Stimulated activated naive B cell treated with anti-CD40 and anti-IgM and Interleukin-4, amounts not matched to agents 10 μg/mL and 1 μg/mL and 100 μg/mL, for 72 hours (primary cell): ENCODE measurements at regions not wholly inside any gene's neighbourhood (a gene's known extent, or its start where the extent isn't known, plus 50 kb on each side); places are given as distances from the start of the nearest gene placed in this dataset.

Experiments used
- ATAC-seq, 2 donors: fragments of 150-1000 bp; cut with Tn5 transposase; replicated peaks; 2 replicates each; pipeline ENCODE4 v1.10.0; 2021; ENCODE audit warnings: moderate library complexity in 1 of 2
- DNase-seq: peaks from one replicate; pipeline ENCODE4 v3.0.0; 2021
- H3K27ac Mint-ChIP-seq: one replicate; pipeline ENCODE4 v1.8.0; 2022; ENCODE audit warnings: mild to moderate bottlenecking, mixed read lengths
- H3K27me3 Mint-ChIP-seq, 2 donors: one replicate each; pipeline ENCODE4 v1.8.0; 2022; ENCODE audit warnings: mixed read lengths in 2 of 2
- H3K36me3 Mint-ChIP-seq, 2 donors: one replicate each; pipeline ENCODE4 v1.8.0; 2022; ENCODE audit warnings: mixed read lengths in 2 of 2, mild to moderate bottlenecking in 1 of 2
- H3K4me1 Mint-ChIP-seq, 2 donors: one replicate each; pipeline ENCODE4 v1.8.0; 2022; ENCODE audit warnings: mixed read lengths in 2 of 2, mild to moderate bottlenecking in 1 of 2
- H3K4me3 Mint-ChIP-seq, 2 donors: one replicate each; pipeline ENCODE4 v1.8.0; 2022; ENCODE audit warnings: mild to moderate bottlenecking in 2 of 2, mixed read lengths in 2 of 2, moderate library complexity in 1 of 2
- H3K9me3 Mint-ChIP-seq, 2 donors: one replicate each; pipeline ENCODE4 v1.8.0; 2022; ENCODE audit warnings: mixed read lengths in 2 of 2, mild to moderate bottlenecking in 1 of 2

DNA sequence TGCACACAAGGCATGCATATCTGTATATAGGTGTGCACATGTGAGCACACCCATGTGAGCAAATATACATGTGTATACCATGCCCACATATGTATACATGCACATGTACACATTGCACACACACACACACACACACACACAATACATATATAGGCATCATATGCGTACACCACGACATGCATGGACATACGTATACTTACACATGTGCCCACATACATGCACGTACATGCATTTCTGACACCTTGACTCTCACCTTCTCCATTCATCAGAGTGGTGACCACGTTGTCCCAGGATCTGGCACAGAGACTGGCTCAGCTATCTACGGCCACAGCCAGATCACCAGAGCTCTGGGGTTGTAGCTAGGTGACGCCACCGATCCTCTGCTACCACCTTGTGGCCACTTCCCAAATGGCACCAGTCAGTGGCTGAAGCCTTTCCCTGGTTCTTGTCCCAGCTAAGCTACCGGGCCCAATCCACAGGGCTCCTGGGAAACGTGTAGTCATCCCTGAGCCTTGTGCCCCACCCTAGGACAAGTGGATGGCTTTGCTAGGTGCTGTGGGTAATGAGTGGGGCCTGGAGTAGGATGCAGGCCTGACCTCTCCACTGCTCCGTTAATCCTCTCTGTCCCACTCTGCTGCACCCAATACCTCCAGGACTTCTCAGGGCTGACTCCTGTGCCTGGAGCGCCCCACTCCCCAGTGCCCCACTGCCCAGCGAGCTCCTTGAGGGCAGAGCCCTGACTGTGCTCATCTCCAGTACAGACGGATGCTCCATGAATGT lies 194.4 kb downstream of the RGS3 start:
- H3K9me3 Mint-ChIP-seq = no peaks in the 10 kb centered on the region
- peaks cover 11 to 18% of the 10 kb centered on the region in 2 donors for H3K4me1 Mint-ChIP-seq
- H3K27ac Mint-ChIP-seq = no peak overlapping the region
- H3K36me3 Mint-ChIP-seq = no peaks in the 10 kb centered on the region
- peak; percentile 91 for ATAC-seq
- peaks cover 15 to 26% of the 10 kb centered on the region in 2 donors for H3K27me3 Mint-ChIP-seq
- DNase-seq = peak; percentile 66
- no peak overlapping the region for H3K4me3 Mint-ChIP-seq

DNA sequence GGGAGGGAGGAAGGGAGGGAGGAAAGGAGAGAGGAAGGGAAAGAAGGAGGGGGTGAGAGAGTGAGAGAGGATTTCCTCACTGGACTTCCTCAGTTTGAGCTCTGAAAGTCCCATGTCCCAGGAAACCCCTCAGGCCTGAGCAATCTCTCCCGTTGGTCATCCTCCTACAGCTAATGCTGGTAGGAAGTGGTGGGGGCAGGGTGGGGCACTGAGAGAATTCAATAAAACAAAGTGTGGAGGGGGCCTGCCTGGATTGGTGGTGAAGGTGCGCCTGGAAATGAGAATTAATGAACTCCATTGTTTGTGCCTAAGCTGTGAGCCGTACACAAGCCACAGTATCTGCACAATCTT lies 195.0 kb downstream of the RGS3 start:
- no peak overlapping the region for H3K27ac Mint-ChIP-seq
- peaks cover 20 to 31% of the 10 kb centered on the region in 2 donors for H3K27me3 Mint-ChIP-seq
- no peaks in the 10 kb centered on the region for H3K9me3 Mint-ChIP-seq
- ATAC-seq (no peak), DNase-seq (no peak)
- H3K4me3 Mint-ChIP-seq = no peak overlapping the region
- H3K36me3 Mint-ChIP-seq = no peaks in the 10 kb centered on the region
- peaks cover 11 to 15% of the 10 kb centered on the region in 2 donors for H3K4me1 Mint-ChIP-seq

DNA sequence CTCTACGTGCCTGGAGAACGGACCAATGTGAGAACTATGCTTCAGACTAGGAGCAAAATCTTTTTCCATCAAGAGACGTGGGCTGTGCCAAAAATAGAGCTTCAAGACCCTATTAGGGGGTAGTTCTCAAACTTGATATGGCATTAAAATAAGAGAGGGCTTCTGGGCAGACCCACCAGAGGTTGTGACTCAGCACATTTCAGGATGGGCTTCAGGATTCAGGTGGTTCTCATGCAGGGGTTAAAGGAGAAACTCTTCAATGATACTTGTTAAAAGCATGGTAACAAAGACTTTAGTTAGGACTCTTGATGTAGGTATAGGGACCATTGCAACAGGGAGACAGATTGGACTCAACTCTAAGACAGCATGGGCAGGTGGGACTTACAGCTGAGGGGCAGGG lies 195.5 kb downstream of the RGS3 start:
- Mint-ChIP-seq H3K4me1 (peaks cover 11 to 15% of the 10 kb centered on the region in 2 donors), H3K27me3 (peaks cover 21 to 31% of the 10 kb centered on the region in 2 donors), H3K27ac (peak overlapping the region; percentile 3), H3K9me3 (no peaks in the 10 kb centered on the region), H3K36me3 (no peaks in the 10 kb centered on the region), H3K4me3 (no peak overlapping the region)
- no peak for ATAC-seq
- DNase-seq = no peak

DNA sequence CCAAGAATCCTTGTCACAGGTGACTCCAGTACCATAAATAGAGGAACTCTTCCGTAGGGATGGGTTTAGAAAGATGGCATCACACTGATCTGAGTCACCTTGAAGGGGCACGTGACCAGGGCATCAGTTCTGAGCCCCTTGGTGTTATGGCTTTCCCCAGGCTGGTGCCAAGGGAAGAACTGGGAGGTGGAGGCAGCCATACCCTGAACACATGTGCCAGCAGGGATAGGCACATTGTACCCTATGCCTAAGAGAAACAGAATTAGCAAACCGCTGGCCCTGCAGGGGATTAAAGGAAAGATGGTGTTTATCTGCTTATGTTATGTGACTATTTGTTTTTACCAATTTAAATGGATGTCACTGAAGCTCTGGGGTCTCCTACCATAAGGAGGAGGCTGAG lies 196.2 kb downstream of the RGS3 start:
- Mint-ChIP-seq H3K4me3 (no peak overlapping the region), H3K9me3 (no peaks in the 10 kb centered on the region)
- ATAC-seq = no peak

DNA sequence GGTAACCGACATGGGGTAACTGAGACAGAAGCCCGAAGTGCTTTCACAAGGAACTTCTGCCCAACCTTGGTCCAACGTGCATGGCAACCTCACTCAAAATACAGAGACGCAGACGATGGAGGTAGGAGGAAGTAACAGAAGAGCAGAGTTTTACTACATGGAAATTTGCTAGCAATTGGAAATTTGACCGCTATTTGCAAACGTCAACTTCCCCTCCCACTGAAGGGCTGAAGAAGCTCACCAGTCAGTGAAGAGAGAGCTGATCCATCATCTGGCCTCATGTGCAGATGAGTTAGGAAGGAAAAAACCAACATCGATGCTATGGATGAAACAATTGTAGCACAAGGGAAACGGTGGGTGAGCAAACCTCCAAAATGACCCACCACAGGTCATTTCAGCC lies 196.7 kb downstream of the RGS3 start:
- Mint-ChIP-seq H3K4me1 (peaks cover 5% of the 10 kb centered on the region in 2 donors), H3K36me3 (no peaks in the 10 kb centered on the region), H3K27me3 (peaks cover 21 to 31% of the 10 kb centered on the region in 2 donors), H3K27ac (no peak overlapping the region), H3K4me3 (no peak overlapping the region), H3K9me3 (no peaks in the 10 kb centered on the region)
- no peak for DNase-seq
- ATAC-seq = no peak

More for the DNA sequence above, 196.2 kb downstream of the RGS3 start:
- H3K27me3 Mint-ChIP-seq = peaks cover 21 to 31% of the 10 kb centered on the region in 2 donors
- H3K4me1 Mint-ChIP-seq = peaks cover 7 to 10% of the 10 kb centered on the region in 2 donors
- DNase-seq = no peak
- H3K36me3 Mint-ChIP-seq = no peaks in the 10 kb centered on the region
- H3K27ac Mint-ChIP-seq = no peak overlapping the region

DNA sequence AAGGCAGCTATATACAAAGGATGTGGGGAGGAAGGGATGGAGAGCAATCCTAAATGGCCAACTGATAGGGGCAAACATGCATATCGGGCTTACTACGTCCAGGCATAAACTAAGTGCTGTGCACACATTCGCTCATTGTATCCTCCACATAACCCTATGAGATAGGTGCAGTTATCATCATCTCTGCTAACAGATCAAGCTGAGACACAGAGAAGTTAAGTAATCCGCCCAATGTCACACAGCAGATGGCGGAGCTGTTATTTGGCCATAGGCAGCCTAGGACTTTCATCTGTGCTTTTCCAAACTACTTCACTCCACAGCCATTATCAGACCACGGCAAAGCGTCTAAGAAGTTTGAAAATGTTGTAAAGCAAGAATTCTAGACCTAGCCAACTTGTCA lies 197.5 kb downstream of the RGS3 start:
- DNase-seq (no peak), ATAC-seq (no peak)
- Mint-ChIP-seq H3K4me3 (no peak overlapping the region), H3K36me3 (no peaks in the 10 kb centered on the region), H3K4me1 (peaks cover 0 to 2% of the 10 kb centered on the region in 2 donors), H3K27ac (no peak overlapping the region), H3K27me3 (peaks cover 26 to 36% of the 10 kb centered on the region in 2 donors), H3K9me3 (no peaks in the 10 kb centered on the region)

DNA sequence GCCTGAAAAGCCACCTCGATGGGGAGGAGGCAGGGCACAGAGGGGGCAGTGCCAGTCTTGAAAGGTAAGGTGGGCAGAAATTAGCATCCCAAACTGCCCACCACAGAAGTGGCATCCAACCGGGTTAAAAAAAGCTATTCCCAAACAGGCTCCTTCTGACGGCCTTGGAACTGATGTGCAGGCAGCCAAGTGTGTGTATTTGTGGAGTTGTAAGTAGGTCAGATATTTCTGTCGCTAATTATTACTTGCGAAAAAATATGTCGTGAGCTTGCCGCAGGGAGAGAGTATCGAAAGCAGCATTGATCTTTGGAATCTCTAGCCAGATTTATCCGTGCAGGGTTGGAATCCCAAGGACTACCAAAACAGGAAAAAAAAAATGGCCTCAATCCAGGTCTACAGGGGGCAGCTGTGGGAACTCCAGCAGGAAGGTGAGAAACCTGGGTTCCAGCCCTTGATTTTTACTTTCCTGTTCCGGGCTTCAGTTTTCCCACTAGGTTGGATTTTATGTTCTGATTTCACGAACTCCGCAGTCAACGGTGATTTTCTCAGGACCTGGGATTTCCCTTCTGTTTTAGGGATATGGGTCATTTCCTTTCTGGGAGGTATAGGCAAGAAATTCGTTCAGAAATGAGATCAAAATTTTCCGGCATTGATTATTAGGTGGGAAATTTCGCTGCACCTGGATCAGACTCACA lies 200.8 kb downstream of the RGS3 start:
- Mint-ChIP-seq H3K27me3 (peaks cover 32 to 33% of the 10 kb centered on the region in 2 donors), H3K36me3 (no peaks in the 10 kb centered on the region), H3K4me1 (peaks cover 0 to 2% of the 10 kb centered on the region in 2 donors), H3K4me3 (no peak overlapping the region), H3K27ac (no peak overlapping the region), H3K9me3 (no peaks in the 10 kb centered on the region)
- ATAC-seq (no peak), DNase-seq (no peak)

DNA sequence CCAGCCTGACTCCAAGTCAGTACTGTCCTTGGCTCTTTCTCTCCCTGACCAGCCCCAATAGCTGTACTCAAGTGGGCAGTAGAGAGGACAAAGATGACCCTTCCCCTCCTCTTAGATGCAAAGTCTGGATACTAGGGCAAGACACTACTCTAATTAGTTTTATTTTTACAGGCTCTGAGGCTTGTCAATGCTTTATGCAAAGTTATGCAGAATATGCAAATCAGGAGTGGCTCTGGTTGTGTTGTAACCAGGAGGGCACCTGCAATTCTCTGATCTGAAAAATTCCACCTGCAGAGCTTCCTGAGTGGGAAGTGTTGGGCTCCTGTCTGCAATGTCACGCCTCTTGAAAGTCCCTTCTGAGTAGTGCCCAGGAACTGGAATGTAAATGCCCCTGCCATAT lies 201.5 kb downstream of the RGS3 start:
- Mint-ChIP-seq H3K27me3 (peaks cover 25 to 26% of the 10 kb centered on the region in 2 donors), H3K36me3 (no peaks in the 10 kb centered on the region), H3K9me3 (no peaks in the 10 kb centered on the region), H3K4me1 (peaks cover 1 to 3% of the 10 kb centered on the region in 2 donors), H3K27ac (no peak overlapping the region), H3K4me3 (no peak overlapping the region)
- ATAC-seq = no peak
- no peak for DNase-seq

DNA sequence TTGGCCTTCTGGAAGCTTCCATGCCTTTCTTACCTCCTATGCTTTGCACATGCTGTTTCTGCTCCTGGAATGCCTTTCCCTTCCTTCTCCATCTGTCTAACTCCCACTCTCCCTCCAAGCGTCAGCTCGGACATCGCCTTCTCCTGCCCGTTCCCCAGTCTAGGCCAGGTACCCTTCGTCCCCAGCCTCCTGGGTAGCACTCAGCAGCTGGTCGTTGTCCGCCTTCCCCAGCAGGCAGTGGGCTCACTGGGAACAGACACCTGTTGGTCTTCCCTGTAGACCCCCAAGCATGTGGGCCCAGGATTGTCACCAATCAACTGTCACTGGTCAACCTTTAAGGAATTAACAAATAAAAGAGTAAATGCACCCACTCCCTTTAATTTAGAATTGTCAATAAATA lies 202.2 kb downstream of the RGS3 start:
- Mint-ChIP-seq H3K4me1 (peaks cover 8 to 9% of the 10 kb centered on the region in 2 donors), H3K9me3 (no peaks in the 10 kb centered on the region), H3K27ac (no peak overlapping the region), H3K27me3 (peaks cover 19 to 25% of the 10 kb centered on the region in 2 donors), H3K36me3 (no peaks in the 10 kb centered on the region), H3K4me3 (no peak overlapping the region)
- no peak for ATAC-seq
- no peak for DNase-seq

DNA sequence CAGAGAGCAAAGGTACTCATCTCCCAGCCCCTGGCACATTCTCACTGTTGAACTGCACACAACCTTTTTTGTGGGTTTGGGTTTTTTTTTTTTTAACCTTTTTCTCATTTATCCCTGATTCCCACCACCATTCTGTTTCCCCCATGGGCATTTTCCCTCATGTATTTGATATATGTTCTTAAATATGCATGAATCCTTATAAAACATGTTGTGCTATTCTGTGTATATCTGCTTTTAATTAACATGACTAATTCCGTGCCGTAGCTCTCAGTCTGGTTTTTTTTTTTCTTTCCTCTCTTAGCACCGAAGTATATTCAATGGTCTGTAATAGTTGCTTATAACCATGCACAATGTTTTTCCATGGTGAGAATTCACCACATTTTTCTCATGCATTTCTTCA lies 204.5 kb downstream of the RGS3 start:
- Mint-ChIP-seq H3K36me3 (no peaks in the 10 kb centered on the region), H3K27ac (no peak overlapping the region), H3K27me3 (peaks cover 13 to 22% of the 10 kb centered on the region in 2 donors), H3K4me3 (no peak overlapping the region), H3K9me3 (no peaks in the 10 kb centered on the region), H3K4me1 (peaks cover 8 to 9% of the 10 kb centered on the region in 2 donors)
- DNase-seq (no peak), ATAC-seq (no peak)

DNA sequence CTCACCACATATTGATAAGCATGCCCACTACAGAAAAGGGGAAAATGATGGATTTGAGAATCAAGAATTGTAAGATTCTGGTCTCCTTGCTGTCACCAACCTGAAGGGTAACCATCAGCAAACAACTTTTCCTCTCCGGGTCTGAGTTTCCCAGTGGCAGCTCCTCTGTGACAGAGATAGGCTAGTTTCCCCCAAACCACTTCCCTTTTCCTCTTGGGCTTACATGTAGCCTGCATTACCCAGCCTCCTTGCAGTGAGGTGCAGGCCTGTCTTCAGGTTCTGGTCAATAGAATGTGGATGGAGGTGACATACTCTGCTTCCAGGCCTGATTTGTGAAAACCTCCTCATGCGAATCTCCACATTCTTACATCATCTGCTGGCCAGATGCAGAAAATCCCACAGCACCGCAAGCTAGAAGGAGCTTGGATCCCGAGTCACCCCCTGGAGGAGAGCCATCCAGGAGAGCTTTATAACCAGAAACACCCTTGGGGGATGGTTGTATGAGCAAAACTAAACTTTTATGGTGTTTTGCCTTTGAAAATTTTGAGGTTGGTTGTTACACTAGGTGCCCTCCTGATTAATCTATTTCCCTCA lies 206.1 kb downstream of the RGS3 start:
- Mint-ChIP-seq H3K9me3 (no peaks in the 10 kb centered on the region), H3K4me3 (no peak overlapping the region), H3K27me3 (peaks cover 16 to 28% of the 10 kb centered on the region in 2 donors), H3K4me1 (peaks cover 8 to 9% of the 10 kb centered on the region in 2 donors), H3K36me3 (no peaks in the 10 kb centered on the region), H3K27ac (no peak overlapping the region)
- DNase-seq = no peak
- ATAC-seq = peak in 1 of 2 donors; percentile 56

DNA sequence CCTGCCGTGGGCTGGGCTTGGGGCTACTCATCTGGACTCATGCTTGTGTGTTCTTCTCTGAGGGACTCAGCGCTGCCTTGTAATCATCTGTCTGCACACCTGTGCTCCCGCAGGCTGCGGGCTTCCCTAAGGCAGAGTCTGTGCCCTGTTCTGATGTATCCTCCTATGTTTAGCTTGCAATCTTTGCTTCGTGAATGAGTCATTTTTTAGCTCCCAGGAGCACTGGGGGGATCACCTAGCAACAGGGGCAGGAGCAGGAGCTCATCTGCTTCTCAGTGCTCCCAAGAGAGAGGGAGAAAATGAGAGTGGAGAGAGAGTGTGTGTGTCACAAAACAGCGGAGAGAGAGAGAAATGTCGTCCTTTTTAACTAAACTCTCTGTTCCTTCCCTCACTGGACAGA lies 202.4 kb upstream of the ZNF618 start:
- Mint-ChIP-seq H3K4me1 (peaks cover 18 to 22% of the 10 kb centered on the region in 2 donors), H3K27ac (no peak overlapping the region)

DNA sequence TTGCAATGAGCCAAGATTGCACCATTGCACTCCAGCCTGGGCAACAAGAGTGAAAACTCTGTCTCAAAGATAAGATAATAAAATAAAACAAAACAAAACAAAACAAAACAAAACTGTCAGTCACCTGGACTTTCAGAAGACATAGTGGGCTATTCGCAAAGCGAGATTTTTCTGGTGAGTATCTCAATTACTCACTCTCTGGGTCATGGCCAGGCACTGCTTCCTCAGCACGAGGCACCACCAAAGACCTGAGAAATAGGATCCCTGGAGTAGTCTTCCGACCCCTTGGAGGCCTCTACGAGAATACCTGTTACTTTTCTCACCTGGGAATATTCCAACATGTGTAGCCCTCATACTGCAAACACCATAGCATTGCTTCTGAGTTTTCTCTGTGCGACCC lies 201.7 kb upstream of the ZNF618 start:
- no peak overlapping the region for H3K4me3 Mint-ChIP-seq
- peaks cover 18 to 20% of the 10 kb centered on the region in 2 donors for H3K4me1 Mint-ChIP-seq
- peaks cover 35 to 41% of the 10 kb centered on the region in 2 donors for H3K27me3 Mint-ChIP-seq
- no peaks in the 10 kb centered on the region for H3K9me3 Mint-ChIP-seq
- DNase-seq (no peak), ATAC-seq (no peak)
- H3K27ac Mint-ChIP-seq = no peak overlapping the region
- no peaks in the 10 kb centered on the region for H3K36me3 Mint-ChIP-seq

More for the DNA sequence above, 202.4 kb upstream of the ZNF618 start:
- no peak for ATAC-seq
- Mint-ChIP-seq H3K9me3 (no peaks in the 10 kb centered on the region), H3K27me3 (peaks cover 33 to 38% of the 10 kb centered on the region in 2 donors), H3K4me3 (no peak overlapping the region), H3K36me3 (no peaks in the 10 kb centered on the region)
- no peak for DNase-seq

DNA sequence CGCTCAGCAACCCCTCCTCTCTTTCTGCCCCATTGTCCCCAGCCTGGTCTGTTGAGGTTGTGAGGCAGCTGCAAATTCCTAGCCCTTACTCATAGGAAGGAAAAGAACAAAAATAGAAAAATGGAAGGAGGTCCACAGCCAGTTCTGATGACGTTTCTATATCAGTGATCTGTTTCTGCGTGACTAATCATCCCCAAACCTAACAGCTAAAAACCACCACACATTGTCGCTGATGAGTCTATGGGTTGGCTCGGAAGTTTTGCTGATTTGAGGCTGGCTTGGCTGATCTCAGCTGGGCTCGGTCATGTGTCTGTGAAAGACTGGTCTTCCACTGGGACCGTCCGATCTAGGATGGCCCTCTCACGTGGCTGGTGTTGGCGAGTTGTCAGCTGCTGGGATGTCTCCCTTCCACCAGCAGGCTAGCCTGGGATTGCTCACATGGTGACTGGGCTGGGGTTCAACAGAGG lies 200.6 kb upstream of the ZNF618 start:
- Mint-ChIP-seq H3K4me1 (peaks cover 12 to 14% of the 10 kb centered on the region in 2 donors), H3K4me3 (no peak overlapping the region), H3K27ac (no peak overlapping the region), H3K27me3 (peaks cover 42% of the 10 kb centered on the region in 2 donors), H3K9me3 (no peaks in the 10 kb centered on the region), H3K36me3 (no peaks in the 10 kb centered on the region)
- DNase-seq (no peak), ATAC-seq (peak in 1 of 2 donors; percentile 29)
